ENCODE measurements at regions not wholly inside any gene's neighbourhood (a gene's known extent, or its start where the extent isn't known, plus 50 kb on each side); places are given as distances from the start of the nearest gene placed in this dataset.
"Not testable (repeated sequence)": the region's sequence is repeated elsewhere in the genome, so short reads cannot be mapped to it uniquely, and the experiment has no call there.

DNA sequence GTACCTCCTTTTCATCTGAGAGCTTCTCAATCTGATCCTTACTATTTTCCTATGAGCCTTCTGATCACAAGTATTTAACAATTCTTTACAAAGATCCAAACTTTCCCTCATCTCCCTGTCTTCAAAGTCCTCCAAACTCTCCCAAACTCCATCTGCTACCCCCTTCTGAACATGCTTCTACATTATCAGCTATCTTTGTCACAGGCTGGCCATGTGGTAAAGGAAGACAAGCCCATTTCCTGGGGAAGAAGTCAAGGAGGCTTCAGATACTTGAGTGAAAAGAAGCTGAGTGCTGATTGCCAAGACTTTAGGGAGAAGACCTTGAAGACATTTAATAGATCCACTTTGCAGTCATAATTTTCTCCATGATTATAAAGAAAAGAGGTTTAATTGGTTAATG is 231.4 kb downstream of the CWH43 start:
- Histone ChIP-seq H3K4me1 (ENCODE audit: control insufficient read depth in 1 of 2, low read depth in 2 of 2) (no peaks in the 10 kb centered on the region), H3K27me3 (replicated peaks; ENCODE audit: insufficient read depth) (no peaks in the 10 kb centered on the region), H3K36me3 (no peaks in the 10 kb centered on the region), H3K4me3 (no peak overlapping the region), H3K9me3 (no peaks in the 10 kb centered on the region), H3K27ac (no peak overlapping the region)
- ATAC-seq (ENCODE audit: insufficient number of reproducible peaks, low FRiP score, low read depth) (no peak), DNase-seq (ENCODE audit: low spot score) (no peak)
- TF ChIP-seq, protein P1, sequence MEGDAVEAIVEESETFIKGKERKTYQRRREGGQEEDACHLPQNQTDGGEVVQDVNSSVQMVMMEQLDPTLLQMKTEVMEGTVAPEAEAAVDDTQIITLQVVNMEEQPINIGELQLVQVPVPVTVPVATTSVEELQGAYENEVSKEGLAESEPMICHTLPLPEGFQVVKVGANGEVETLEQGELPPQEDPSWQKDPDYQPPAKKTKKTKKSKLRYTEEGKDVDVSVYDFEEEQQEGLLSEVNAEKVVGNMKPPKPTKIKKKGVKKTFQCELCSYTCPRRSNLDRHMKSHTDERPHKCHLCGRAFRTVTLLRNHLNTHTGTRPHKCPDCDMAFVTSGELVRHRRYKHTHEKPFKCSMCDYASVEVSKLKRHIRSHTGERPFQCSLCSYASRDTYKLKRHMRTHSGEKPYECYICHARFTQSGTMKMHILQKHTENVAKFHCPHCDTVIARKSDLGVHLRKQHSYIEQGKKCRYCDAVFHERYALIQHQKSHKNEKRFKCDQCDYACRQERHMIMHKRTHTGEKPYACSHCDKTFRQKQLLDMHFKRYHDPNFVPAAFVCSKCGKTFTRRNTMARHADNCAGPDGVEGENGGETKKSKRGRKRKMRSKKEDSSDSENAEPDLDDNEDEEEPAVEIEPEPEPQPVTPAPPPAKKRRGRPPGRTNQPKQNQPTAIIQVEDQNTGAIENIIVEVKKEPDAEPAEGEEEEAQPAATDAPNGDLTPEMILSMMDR (IDR thresholded peaks at IDR 0.05): no peak

DNA sequence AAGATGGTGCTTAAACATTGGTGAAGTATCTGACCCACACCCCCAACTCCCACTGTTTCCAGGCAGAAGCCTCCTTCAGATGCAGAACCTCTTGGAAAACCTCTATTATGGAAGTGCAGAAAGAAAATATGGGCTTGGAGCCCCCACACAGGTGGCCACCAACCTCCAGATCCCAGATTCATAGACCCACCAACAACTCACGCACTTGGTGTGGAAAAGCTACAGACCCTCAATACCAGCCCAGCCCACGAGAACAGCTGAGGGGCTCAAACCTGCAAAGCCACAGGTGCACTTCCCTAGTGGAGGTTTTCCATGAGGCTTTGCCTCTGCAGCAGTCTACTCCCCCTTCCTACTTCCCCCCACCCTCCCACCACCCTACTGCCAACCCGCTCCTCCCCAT is 232.0 kb downstream of the CWH43 start:
- DNase-seq (ENCODE audit: low spot score); H3K4me3 ChIP-seq; H3K9me3 ChIP-seq; ATAC-seq (ENCODE audit: insufficient number of reproducible peaks, low FRiP score, low read depth); H3K36me3 ChIP-seq; H3K27me3 ChIP-seq (replicated peaks; ENCODE audit: insufficient read depth); H3K4me1 ChIP-seq (ENCODE audit: control insufficient read depth in 1 of 2, low read depth in 2 of 2); H3K27ac ChIP-seq: not testable (repeated sequence)

DNA sequence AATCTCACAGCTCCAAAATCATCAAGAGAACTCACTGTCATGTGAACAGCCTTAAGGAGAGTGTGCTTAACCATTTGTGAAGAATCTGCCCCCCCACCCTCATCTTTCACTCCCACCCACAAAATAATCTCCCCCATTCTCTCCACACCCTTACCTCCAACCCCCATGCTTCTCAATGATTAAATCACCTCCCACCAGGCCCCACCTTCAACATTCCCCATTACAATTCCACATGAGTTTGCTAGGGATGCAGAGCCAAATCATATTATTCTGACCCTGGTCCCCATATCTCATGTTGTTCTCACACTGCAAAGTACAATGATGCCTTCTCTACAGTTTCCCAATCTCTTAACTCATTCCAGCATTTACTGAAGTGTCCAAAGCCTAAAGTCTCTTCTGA is 232.9 kb downstream of the CWH43 start:
- ATAC-seq (ENCODE audit: insufficient number of reproducible peaks, low FRiP score, low read depth); DNase-seq (ENCODE audit: low spot score); H3K27ac ChIP-seq: not testable (repeated sequence)

DNA sequence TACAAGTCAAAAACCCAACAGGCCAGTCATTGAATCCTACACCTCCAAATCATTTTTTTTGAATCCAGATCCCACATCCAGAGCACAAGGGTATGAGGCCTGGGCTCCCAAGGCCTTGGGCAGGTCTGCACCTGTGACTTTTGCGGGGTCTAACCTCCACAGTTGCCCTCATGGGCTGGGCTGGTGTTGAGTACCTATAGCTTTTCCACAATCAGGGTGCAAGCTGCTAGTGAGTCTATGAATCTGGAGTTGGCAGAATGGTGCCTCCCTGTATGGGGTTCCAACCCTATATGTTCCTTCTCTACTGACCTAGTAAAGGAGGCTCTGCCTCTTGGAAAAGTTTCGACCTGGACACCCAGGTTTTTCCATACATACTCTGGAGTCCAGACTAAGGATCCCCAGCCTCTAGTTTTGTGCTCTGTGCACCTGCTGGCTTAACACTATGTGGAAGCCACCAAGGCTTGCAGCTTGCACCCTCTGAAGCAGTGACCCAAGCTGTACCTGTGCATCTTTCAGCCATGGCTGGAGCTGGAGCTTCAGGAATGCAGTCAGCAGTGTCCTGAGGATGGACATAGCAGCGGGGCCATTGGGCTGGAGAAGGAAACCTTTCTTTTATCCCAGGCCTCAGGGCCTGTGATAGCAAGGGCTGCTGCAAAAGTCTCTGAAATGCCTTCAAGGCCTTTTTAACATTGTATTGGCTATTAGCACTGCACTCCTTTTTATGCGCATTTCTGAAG is 233.6 kb downstream of the CWH43 start:
- DNase-seq (ENCODE audit: low spot score); H3K9me3 ChIP-seq; H3K4me1 ChIP-seq (ENCODE audit: control insufficient read depth in 1 of 2, low read depth in 2 of 2); ATAC-seq (ENCODE audit: insufficient number of reproducible peaks, low FRiP score, low read depth); H3K27ac ChIP-seq; H3K4me3 ChIP-seq; H3K27me3 ChIP-seq (replicated peaks; ENCODE audit: insufficient read depth); H3K36me3 ChIP-seq: not testable (repeated sequence)

More for the DNA sequence above, 232.9 kb downstream of the CWH43 start:
- H3K4me1 ChIP-seq (ENCODE audit: control insufficient read depth in 1 of 2, low read depth in 2 of 2); H3K9me3 ChIP-seq; H3K27me3 ChIP-seq (replicated peaks; ENCODE audit: insufficient read depth); H3K4me3 ChIP-seq; H3K36me3 ChIP-seq: not testable (repeated sequence)

DNA sequence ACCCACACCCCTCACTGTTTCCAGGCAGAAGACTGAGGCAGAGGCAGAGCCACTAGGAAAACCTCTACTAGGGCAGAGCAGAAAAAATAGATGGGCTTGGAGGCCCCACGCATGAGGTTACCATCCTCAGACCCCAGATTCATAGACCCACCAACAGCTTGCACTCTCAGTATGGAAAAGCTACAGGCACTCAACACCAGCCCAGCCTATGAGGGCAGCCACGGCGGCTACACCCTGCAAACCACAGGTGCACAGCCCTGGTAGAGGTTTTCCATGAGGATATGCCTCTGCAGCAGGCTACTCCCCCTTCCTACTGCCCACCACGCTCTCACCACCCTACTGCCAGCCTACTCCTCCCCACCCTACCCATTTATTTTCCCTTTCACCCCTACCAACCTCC is 235.1 kb downstream of the CWH43 start:
- TF ChIP-seq, protein P1 (IDR thresholded peaks at IDR 0.05): no peak
- Histone ChIP-seq H3K4me3 (no peak overlapping the region), H3K4me1 (ENCODE audit: control insufficient read depth in 1 of 2, low read depth in 2 of 2) (no peaks in the 10 kb centered on the region), H3K9me3 (no peaks in the 10 kb centered on the region), H3K36me3 (no peaks in the 10 kb centered on the region), H3K27me3 (replicated peaks; ENCODE audit: insufficient read depth) (no peaks in the 10 kb centered on the region), H3K27ac (no peak overlapping the region)
- ATAC-seq (ENCODE audit: insufficient number of reproducible peaks, low FRiP score, low read depth) (no peak), DNase-seq (ENCODE audit: low spot score) (no peak)

DNA sequence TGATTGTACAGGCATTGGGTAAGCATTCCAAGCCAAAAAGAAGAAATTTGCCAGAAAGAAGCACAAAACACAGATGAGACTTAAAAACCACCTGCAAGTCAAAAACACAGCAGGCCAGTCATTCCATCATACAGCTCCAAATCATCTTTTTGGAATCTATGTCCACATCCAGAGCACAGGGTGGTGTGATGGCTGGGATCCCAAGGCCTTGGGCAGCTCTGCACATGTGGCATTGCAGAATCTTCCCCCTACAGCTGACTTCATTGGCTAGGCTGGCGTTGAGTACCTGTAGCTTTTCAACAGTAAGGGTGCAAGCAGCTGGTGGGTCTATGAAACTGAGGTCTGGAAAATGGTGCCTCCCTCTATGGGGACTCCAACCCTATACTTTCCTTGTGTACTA is 236.7 kb downstream of the CWH43 start:
- DNase-seq (ENCODE audit: low spot score); H3K36me3 ChIP-seq; H3K9me3 ChIP-seq; ATAC-seq (ENCODE audit: insufficient number of reproducible peaks, low FRiP score, low read depth); H3K4me3 ChIP-seq; H3K27ac ChIP-seq; H3K27me3 ChIP-seq (replicated peaks; ENCODE audit: insufficient read depth); H3K4me1 ChIP-seq (ENCODE audit: control insufficient read depth in 1 of 2, low read depth in 2 of 2): not testable (repeated sequence)

DNA sequence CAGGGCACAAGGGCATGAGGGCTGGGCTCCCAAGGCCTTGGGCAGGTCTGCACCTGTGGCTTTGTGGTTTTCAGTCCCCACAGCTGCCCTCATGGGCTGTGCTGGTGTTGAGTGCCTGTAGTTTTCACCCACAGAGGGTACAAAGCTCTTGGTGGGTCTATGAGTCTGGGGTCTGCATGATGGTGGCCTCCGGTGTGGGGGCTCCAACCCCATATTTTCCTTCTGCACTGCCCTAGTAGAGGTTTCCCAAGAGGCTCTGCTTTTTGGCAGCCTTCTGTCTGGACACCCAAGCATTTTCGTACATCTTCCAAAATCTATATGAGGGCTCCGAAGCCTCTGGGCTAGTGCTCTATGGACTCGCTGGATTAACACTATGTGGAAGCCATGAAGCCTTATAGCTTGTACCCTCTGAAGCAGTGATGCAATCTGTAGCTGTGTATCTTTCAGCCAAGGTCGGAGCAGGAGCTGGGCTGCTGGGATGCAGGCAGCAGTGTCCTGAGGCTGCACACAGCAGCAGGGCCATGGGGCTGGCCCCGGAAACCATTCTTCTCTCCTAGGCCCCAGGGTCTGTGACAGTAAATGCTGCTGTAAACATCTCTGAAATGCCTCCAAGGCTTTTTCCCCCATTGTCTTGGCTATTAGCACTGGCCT is 240.3 kb downstream of the CWH43 start:
- not testable (repeated sequence) for H3K27me3 ChIP-seq (replicated peaks; ENCODE audit: insufficient read depth); H3K27ac ChIP-seq; H3K4me1 ChIP-seq (ENCODE audit: control insufficient read depth in 1 of 2, low read depth in 2 of 2); H3K36me3 ChIP-seq; H3K9me3 ChIP-seq; H3K4me3 ChIP-seq; DNase-seq (ENCODE audit: low spot score); ATAC-seq (ENCODE audit: insufficient number of reproducible peaks, low FRiP score, low read depth)

DNA sequence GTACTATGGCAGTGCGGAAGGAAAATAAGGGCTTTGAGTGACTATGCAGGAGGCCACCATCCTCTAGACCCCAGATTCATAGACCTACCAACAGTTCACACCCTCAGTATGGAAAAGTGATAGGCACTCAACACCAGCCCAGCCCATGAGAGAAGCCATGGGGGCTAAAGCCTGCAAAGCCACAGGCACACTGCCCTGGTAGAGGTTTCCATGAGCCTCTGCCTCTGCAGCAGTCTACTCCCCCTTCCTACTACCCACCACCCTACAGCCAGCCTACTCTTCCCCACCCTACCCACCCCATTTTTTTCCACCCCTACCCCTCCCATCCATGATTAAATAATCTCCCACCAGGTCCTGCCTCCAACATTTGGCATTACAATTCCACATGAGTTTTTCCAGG is 241.9 kb downstream of the CWH43 start:
- ATAC-seq (ENCODE audit: insufficient number of reproducible peaks, low FRiP score, low read depth); H3K4me3 ChIP-seq; H3K27ac ChIP-seq; DNase-seq (ENCODE audit: low spot score); H3K4me1 ChIP-seq (ENCODE audit: control insufficient read depth in 1 of 2, low read depth in 2 of 2); H3K36me3 ChIP-seq; H3K9me3 ChIP-seq; H3K27me3 ChIP-seq (replicated peaks; ENCODE audit: insufficient read depth): not testable (repeated sequence)

DNA sequence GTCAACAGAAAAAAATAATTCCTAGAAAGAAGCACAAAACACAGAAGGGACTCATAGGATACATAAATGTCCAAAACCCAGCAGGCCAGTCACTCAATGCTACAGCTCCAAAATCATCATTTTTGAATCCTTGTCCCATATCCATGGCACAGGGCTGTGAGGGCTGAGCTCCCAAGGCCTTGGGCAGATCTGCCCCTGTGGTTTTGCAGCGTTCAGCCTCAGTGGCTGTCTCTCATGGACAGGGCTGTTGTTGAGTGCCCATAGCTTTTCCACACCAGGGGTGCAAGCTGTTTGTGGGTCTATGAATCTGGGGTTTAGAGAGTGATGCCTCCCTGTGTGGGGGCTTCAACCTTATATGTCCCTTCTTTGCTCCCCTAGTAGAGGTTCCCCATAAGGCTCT is 243.2 kb downstream of the CWH43 start:
- not testable (repeated sequence) for ATAC-seq (ENCODE audit: insufficient number of reproducible peaks, low FRiP score, low read depth); H3K36me3 ChIP-seq; DNase-seq (ENCODE audit: low spot score); H3K9me3 ChIP-seq; H3K4me1 ChIP-seq (ENCODE audit: control insufficient read depth in 1 of 2, low read depth in 2 of 2); H3K27me3 ChIP-seq (replicated peaks; ENCODE audit: insufficient read depth); H3K4me3 ChIP-seq; H3K27ac ChIP-seq

DNA sequence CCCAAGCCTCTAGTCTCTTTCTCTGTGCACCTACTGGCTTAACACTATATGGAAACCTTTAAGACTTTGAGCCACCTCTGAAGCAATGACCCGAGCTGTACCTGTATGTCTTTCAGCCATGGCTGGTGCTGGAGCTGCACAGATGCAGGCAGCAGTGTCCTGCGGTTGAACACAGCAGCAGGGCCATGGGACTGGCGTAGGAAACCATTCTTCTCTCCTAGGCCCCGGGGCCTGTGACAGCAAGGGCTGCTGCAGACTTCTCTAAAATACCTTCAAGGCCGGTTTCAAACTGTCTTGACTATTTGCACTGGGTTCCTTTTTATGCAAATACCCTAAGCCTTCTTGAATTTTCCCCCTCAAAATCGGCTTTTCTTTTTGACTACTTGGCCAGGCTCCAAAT is 243.6 kb downstream of the CWH43 start:
- H3K4me1 ChIP-seq (ENCODE audit: control insufficient read depth in 1 of 2, low read depth in 2 of 2); DNase-seq (ENCODE audit: low spot score); H3K36me3 ChIP-seq; H3K27me3 ChIP-seq (replicated peaks; ENCODE audit: insufficient read depth); ATAC-seq (ENCODE audit: insufficient number of reproducible peaks, low FRiP score, low read depth); H3K4me3 ChIP-seq; H3K27ac ChIP-seq; H3K9me3 ChIP-seq: not testable (repeated sequence)

DNA sequence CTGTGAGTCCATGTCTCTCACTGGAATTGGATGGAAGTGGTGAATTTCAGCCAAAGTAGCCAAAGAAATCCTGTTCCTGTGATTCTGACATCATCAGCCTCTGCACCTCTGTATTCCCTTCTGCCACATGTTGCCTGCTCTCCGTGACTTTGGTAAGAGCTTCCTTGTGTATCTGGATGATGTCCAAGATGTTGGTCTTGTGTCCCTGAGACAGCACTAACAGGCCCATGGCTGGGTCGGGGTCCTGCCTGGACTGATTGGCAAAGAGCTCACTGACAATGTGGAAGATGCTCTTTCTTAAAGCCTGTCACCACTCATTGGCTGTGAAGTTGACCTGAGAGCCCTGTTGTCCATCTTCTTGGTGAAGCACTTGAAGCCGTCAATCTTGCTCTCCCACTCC is 247.3 kb downstream of the CWH43 start:
- ATAC-seq (ENCODE audit: insufficient number of reproducible peaks, low FRiP score, low read depth); H3K27me3 ChIP-seq (replicated peaks; ENCODE audit: insufficient read depth): not testable (repeated sequence)

More for the DNA sequence above, 247.3 kb downstream of the CWH43 start:
- H3K4me1 ChIP-seq (ENCODE audit: control insufficient read depth in 1 of 2, low read depth in 2 of 2); H3K9me3 ChIP-seq; DNase-seq (ENCODE audit: low spot score); H3K27ac ChIP-seq; H3K4me3 ChIP-seq; H3K36me3 ChIP-seq: not testable (repeated sequence)

Data from thoracic aorta (tissue), 2 donors.